ENCODE measurements at regions not wholly inside any gene's neighbourhood (a gene's known extent, or its start where the extent isn't known, plus 50 kb on each side); places are given as distances from the start of the nearest gene placed in this dataset.

DNA sequence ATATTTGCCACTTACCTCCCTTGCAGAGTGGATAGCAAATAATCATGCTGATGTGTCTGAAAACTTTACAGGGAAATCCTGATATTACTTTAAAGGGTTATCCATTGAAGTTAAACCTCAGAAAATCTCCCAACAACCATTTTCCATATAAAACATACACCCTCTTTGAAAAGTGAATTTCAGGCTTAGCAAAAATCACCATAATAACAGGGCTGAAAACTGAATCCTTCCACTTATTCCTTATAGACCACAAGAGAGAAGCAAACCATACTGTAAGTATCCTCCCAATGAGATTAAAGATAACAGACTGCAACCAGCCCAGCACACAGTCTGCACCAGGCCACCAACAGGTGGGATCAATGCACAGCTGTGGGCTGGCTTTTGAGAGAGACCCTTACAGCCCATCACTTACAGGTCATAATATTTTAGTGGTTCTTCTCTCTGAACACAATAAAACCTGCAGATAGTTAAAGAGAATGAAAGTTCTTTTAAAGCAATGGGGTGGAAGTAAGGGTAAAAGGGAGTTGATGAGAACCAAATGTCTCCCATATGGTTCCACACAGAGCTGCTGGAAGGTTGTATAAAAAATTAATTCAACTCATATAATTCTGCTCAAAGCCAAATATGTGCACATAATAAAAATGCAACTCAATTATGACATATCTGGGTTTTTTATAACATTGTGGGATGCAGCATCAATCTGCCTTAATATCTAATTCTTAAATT is 376.2 kb upstream of the GRAMD2B start:
- DNase-seq (ENCODE audit: low spot score, unreplicated experiment), result no peak
- Mint-ChIP-seq H3K4me1 (ENCODE audit: low read depth) (peaks cover 51% of the 10 kb centered on the region), H3K4me3 (ENCODE audit: low read depth) (no peak overlapping the region), H3K27ac (no peak overlapping the region), H3K36me3 (ENCODE audit: insufficient read depth) (peaks cover 6% of the 10 kb centered on the region), H3K27me3 (no peaks in the 10 kb centered on the region), H3K9me3 (ENCODE audit: low read depth) (peaks cover 11% of the 10 kb centered on the region)
- TF ChIP-seq, protein P1, sequence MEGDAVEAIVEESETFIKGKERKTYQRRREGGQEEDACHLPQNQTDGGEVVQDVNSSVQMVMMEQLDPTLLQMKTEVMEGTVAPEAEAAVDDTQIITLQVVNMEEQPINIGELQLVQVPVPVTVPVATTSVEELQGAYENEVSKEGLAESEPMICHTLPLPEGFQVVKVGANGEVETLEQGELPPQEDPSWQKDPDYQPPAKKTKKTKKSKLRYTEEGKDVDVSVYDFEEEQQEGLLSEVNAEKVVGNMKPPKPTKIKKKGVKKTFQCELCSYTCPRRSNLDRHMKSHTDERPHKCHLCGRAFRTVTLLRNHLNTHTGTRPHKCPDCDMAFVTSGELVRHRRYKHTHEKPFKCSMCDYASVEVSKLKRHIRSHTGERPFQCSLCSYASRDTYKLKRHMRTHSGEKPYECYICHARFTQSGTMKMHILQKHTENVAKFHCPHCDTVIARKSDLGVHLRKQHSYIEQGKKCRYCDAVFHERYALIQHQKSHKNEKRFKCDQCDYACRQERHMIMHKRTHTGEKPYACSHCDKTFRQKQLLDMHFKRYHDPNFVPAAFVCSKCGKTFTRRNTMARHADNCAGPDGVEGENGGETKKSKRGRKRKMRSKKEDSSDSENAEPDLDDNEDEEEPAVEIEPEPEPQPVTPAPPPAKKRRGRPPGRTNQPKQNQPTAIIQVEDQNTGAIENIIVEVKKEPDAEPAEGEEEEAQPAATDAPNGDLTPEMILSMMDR (IDR thresholded peaks at IDR 0.05; ENCODE audit: unreplicated experiment), result no peak

DNA sequence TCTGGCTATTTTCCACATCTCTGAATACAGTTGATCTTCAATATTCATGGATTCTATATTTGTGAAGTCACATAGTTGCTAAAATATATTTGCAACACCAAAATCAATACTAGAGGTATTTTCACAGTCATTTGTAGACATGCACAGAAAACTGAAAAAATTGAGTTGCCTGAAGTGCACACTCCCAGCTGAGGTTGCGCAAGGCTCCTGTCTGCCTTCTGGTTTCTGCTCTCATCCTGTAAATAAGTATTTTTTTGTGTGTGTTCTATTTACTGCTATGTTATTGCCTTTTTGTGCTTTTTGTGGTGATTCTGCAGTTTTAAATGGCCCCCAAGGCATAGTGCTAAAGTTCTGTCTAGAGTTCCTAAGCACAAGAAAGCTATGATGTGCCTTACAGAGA is 371.1 kb upstream of the GRAMD2B start:
- Mint-ChIP-seq H3K4me3 (ENCODE audit: low read depth) (no peak overlapping the region), H3K9me3 (ENCODE audit: low read depth) (peaks cover 11% of the 10 kb centered on the region), H3K27me3 (no peaks in the 10 kb centered on the region), H3K36me3 (ENCODE audit: insufficient read depth) (peaks cover 9% of the 10 kb centered on the region), H3K27ac (no peak overlapping the region), H3K4me1 (ENCODE audit: low read depth) (peaks cover 46% of the 10 kb centered on the region)
- no peak for DNase-seq (ENCODE audit: low spot score, unreplicated experiment)
- TF ChIP-seq, protein P1 (IDR thresholded peaks at IDR 0.05; ENCODE audit: unreplicated experiment), result no peak

DNA sequence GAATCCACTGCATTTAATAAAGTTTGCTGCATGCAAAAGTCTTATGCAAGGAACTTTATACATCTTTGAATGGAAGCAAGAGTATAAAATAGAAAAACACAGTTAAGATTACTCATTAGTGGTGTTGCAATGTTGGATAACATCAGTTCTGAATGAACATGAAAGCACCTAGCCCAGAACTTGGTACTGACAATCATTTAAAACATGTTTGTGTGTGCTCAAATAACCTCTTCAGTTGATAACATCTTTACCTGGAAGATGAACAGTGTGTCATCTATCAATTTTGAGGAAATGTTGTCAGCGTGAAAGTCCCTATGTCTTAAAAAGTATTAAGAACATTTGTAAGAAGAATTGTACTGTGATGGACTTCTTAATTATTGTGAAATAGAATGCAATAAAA is 370.4 kb upstream of the GRAMD2B start:
- H3K27ac Mint-ChIP-seq, result no peak overlapping the region
- peaks cover 9% of the 10 kb centered on the region for H3K36me3 Mint-ChIP-seq (ENCODE audit: insufficient read depth)
- peaks cover 44% of the 10 kb centered on the region for H3K4me1 Mint-ChIP-seq (ENCODE audit: low read depth)
- H3K9me3 Mint-ChIP-seq (ENCODE audit: low read depth), result peaks cover 11% of the 10 kb centered on the region
- TF ChIP-seq, protein P1 (IDR thresholded peaks at IDR 0.05; ENCODE audit: unreplicated experiment), result no peak
- no peak for DNase-seq (ENCODE audit: low spot score, unreplicated experiment)
- no peak overlapping the region for H3K4me3 Mint-ChIP-seq (ENCODE audit: low read depth)
- H3K27me3 Mint-ChIP-seq, result no peaks in the 10 kb centered on the region

DNA sequence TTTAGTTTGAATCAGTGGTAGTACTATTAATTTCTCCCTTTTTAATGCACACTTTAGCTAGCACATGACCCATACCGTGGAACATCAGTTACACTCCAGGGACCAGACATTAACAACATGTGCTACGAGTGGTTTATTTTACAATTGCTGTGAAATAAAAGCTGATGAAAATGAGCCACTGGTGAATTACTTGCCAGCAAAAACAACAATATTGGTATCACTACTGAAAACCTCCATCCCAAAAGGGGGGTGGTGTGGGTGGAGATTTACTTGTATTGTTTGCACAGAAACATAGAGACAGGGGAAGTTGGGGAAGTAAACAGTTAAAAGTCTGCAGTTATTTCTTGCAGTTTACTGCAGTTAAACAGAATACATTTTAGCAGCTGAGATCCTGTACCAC is 369.6 kb upstream of the GRAMD2B start:
- peaks cover 37% of the 10 kb centered on the region for H3K4me1 Mint-ChIP-seq (ENCODE audit: low read depth)
- TF ChIP-seq, protein P1 (IDR thresholded peaks at IDR 0.05; ENCODE audit: unreplicated experiment), result no peak
- H3K27me3 Mint-ChIP-seq, result no peaks in the 10 kb centered on the region
- H3K4me3 Mint-ChIP-seq (ENCODE audit: low read depth), result no peak overlapping the region
- no peak overlapping the region for H3K27ac Mint-ChIP-seq
- H3K36me3 Mint-ChIP-seq (ENCODE audit: insufficient read depth), result peaks cover 9% of the 10 kb centered on the region
- peaks cover 12% of the 10 kb centered on the region for H3K9me3 Mint-ChIP-seq (ENCODE audit: low read depth)
- no peak for DNase-seq (ENCODE audit: low spot score, unreplicated experiment)

DNA sequence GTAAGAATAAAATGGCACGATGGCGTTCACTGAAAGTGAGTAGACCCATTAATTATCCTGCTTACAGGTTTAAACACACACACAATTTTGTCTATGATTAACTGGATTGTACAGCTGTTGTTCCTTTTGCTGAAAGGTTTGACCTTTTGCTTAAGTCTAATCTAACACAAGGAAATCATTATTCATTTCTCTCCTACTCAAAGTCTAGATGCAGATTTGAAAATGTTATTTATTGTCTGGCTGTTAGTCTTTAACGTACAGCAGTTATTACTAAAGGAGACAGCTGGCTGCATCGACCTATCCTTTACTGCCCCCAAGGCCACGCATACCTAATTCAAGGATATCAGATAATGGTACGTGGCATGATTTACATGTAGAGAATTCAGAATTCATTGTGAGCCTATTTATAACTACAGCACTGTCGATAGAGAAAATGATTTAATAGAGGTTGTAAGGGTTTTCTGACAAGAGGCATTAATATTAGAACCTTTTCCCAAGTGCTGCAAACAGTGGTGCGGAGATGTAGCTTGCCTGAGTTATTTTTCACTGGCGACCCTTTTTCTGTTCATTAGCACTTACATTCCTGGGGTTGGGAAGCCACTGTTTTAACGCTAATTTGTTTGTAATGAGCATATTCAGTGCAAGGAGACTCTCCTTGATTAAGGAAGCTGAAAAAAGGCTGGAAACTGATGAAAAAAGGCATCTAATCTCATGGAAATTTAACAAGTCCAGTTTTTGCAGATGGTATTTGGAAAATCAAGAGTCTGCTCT is 368.4 kb upstream of the GRAMD2B start:
- Mint-ChIP-seq H3K36me3 (ENCODE audit: insufficient read depth) (peaks cover 7% of the 10 kb centered on the region), H3K9me3 (ENCODE audit: low read depth) (peaks cover 12% of the 10 kb centered on the region), H3K27ac (peak overlapping the region; percentile 88), H3K4me1 (ENCODE audit: low read depth) (peaks cover 32% of the 10 kb centered on the region), H3K27me3 (no peaks in the 10 kb centered on the region), H3K4me3 (ENCODE audit: low read depth) (peak overlapping the region; percentile 22)
- DNase-seq (ENCODE audit: low spot score, unreplicated experiment), result no peak
- TF ChIP-seq, protein P1 (IDR thresholded peaks at IDR 0.05; ENCODE audit: unreplicated experiment), result no peak
